ENCODE measurements at regions not wholly inside any gene's neighbourhood (a gene's known extent, or its start where the extent isn't known, plus 50 kb on each side); places are given as distances from the start of the nearest gene placed in this dataset.

GRCh38 chr10:61346796-61347413 lies 106.3 kb downstream of the TMEM26 start:
- Histone ChIP-seq H3K36me3 (ENCODE audit: low read depth) (no peaks in the 10 kb centered on the region), H3K4me3 (no peak overlapping the region), H3K9me3 (no peaks in the 10 kb centered on the region), H3K4me1 (ENCODE audit: low read depth) (no peaks in the 10 kb centered on the region)
- no peak for DNase-seq
- no peak for ATAC-seq
- intact Hi-C loops (cut with DNase I, micrococcal nuclease) = no loop called here
- TF ChIP-seq CTCF (IDR thresholded peaks at IDR 0.05) = no peak

GRCh38 chr10:61343796-61344195 lies 109.4 kb downstream of the TMEM26 start:
- H3K4me1 ChIP-seq (ENCODE audit: low read depth) = no peaks in the 10 kb centered on the region
- no peak for TF ChIP-seq CTCF (IDR thresholded peaks at IDR 0.05)
- intact Hi-C loops (cut with DNase I, micrococcal nuclease) = no loop called here
- ATAC-seq (no peak), DNase-seq (no peak)
- no peaks in the 10 kb centered on the region for H3K9me3 ChIP-seq
- no peak overlapping the region for H3K4me3 ChIP-seq
- no peaks in the 10 kb centered on the region for H3K36me3 ChIP-seq (ENCODE audit: low read depth)

GRCh38 chr10:61342858-61343572 lies 110.2 kb downstream of the TMEM26 start:
- ATAC-seq = no peak

GRCh38 chr10:61341008-61341407 lies 112.2 kb downstream of the TMEM26 start:
- intact Hi-C loops (cut with DNase I, micrococcal nuclease) = no loop called here
- no peak overlapping the region for H3K4me3 ChIP-seq
- ATAC-seq = no peak

More at GRCh38 chr10:61342858-61343572, 110.2 kb downstream of the TMEM26 start:
- intact Hi-C loops (cut with DNase I, micrococcal nuclease) = no loop called here
- H3K9me3 ChIP-seq = no peaks in the 10 kb centered on the region
- no peak for TF ChIP-seq CTCF (IDR thresholded peaks at IDR 0.05)
- H3K36me3 ChIP-seq (ENCODE audit: low read depth) = no peaks in the 10 kb centered on the region
- no peak for DNase-seq
- H3K4me3 ChIP-seq = no peak overlapping the region
- H3K4me1 ChIP-seq (ENCODE audit: low read depth) = no peaks in the 10 kb centered on the region

GRCh38 chr10:61338146-61338545 lies 115.0 kb downstream of the TMEM26 start:
- Histone ChIP-seq H3K36me3 (ENCODE audit: low read depth) (no peaks in the 10 kb centered on the region), H3K4me1 (ENCODE audit: low read depth) (no peaks in the 10 kb centered on the region), H3K9me3 (no peaks in the 10 kb centered on the region), H3K4me3 (no peak overlapping the region)
- no peak for TF ChIP-seq CTCF (IDR thresholded peaks at IDR 0.05)
- ATAC-seq (no peak), DNase-seq (no peak)
- intact Hi-C loops (cut with DNase I, micrococcal nuclease) = no loop called here

More at GRCh38 chr10:61341008-61341407, 112.2 kb downstream of the TMEM26 start:
- no peaks in the 10 kb centered on the region for H3K4me1 ChIP-seq (ENCODE audit: low read depth)
- H3K9me3 ChIP-seq = no peaks in the 10 kb centered on the region
- TF ChIP-seq CTCF (IDR thresholded peaks at IDR 0.05) = no peak
- no peaks in the 10 kb centered on the region for H3K36me3 ChIP-seq (ENCODE audit: low read depth)
- DNase-seq = no peak

Data from mucosa of descending colon (tissue), 3 donors.